Muscle of leg (tissue), 3 donors: ENCODE measurements at regions not wholly inside any gene's neighbourhood (a gene's known extent, or its start where the extent isn't known, plus 50 kb on each side); places are given as distances from the start of the nearest gene placed in this dataset.

Experiments
- DNase-seq: peaks from one replicate; pipeline ENCODE4 v3.0.0; 2013
- H3K27ac ChIP-seq: one replicate; pipeline ENCODE4 v1.5.1; 2013; ENCODE audit warnings: mild to moderate bottlenecking, low read length, control low read depth
- H3K27me3 ChIP-seq: one replicate; pipeline ENCODE4 v1.6.1; 2013; ENCODE audit warnings: low read length; ENCODE audit not compliant: control insufficient read depth, insufficient read depth
- H3K36me3 ChIP-seq: one replicate; pipeline ENCODE4 v1.6.1; 2013; ENCODE audit warnings: low read length; ENCODE audit not compliant: control insufficient read depth, insufficient read depth
- H3K4me1 ChIP-seq: one replicate; pipeline ENCODE4 v1.6.1; 2013; ENCODE audit warnings: low read length; ENCODE audit not compliant: control insufficient read depth, insufficient read depth
- H3K4me3 ChIP-seq: one replicate; pipeline ENCODE4 v1.5.1; 2013; ENCODE audit warnings: low read length, control low read depth
- H3K9me3 ChIP-seq: replicated peaks from 2 replicates; pipeline ENCODE4 v1.6.1; 2013; ENCODE audit warnings: low read depth, low read length; ENCODE audit not compliant: control insufficient read depth
- WGBS: methylation state at CpG from one replicate; pipeline ENCODE4 v1.1.5; 2013; ENCODE audit warnings: missing lambda C conversion rate; ENCODE audit not compliant: insufficient coverage; 5-methylcytosine and 5-hydroxymethylcytosine counted together

GRCh38 chr16:9362604-9363003 is 271.2 kb downstream of the HAPSTR1 start:
- Histone ChIP-seq H3K27ac (no peak overlapping the region), H3K36me3 (no peaks in the 10 kb centered on the region), H3K27me3 (no peaks in the 10 kb centered on the region), H3K4me1 (no peaks in the 10 kb centered on the region), H3K4me3 (no peak overlapping the region), H3K9me3 (peaks cover 4% of the 10 kb centered on the region)
- DNase-seq: no peak
- WGBS: 73% methylated on average over 3 of the region's 3 CpGs

- DNase-seq: no peak
- whole genome bisulfite sequencing: 92% methylated on average over 5 of the region's 10 CpGs
- H3K27ac ChIP-seq: no peak overlapping the region
These were observed 272.1 kb downstream of the HAPSTR1 start for GRCh38 chr16:9363520-9363919.

DNA sequence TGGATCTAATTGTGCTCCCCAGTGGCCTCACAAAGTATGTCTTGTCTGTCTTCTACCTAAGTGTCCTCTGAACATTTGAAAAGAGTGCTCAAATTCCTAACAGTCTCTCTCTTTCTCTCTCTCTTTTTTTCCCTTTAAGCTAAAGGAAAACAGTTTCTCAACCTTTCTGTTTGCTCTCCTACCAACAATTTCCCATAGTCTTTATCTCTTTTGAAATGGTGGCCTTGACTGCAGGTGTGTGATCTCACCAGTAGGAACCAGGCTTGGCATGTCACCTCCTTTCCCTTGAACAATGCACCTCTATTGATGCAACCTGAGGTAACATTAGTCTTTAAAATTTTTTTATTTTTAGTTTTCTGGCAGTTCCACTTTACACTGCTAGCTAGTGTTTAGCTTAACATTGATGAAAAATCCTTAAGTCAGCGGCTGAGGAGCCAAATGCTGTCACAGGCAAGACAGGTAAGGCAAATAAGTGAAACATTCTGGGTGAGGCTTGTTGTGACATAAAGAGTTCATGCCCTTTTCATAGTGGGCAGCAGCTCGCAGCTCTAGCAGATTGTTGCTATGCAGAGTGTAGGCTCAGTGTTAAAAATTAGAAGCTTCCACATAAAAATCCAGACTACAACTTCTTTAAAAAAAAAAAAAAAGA is 273.4 kb downstream of the HAPSTR1 start:
- H3K4me3 ChIP-seq: no peak overlapping the region
- DNase-seq: no peak
- no peak overlapping the region for H3K27ac ChIP-seq
- no peaks in the 10 kb centered on the region for H3K36me3 ChIP-seq
- H3K4me1 ChIP-seq: no peaks in the 10 kb centered on the region
- no peaks in the 10 kb centered on the region for H3K27me3 ChIP-seq
- no peaks in the 10 kb centered on the region for H3K9me3 ChIP-seq
- no CpG with 5 or more reads among the region's 2 CpGs for WGBS

More at GRCh38 chr16:9363520-9363919, 272.1 kb downstream of the HAPSTR1 start:
- H3K9me3 ChIP-seq: no peaks in the 10 kb centered on the region
- no peaks in the 10 kb centered on the region for H3K27me3 ChIP-seq
- H3K36me3 ChIP-seq: no peaks in the 10 kb centered on the region
- no peaks in the 10 kb centered on the region for H3K4me1 ChIP-seq
- no peak overlapping the region for H3K4me3 ChIP-seq

GRCh38 chr16:9365370-9365728 is 273.9 kb downstream of the HAPSTR1 start:
- Histone ChIP-seq H3K9me3 (no peaks in the 10 kb centered on the region), H3K36me3 (no peaks in the 10 kb centered on the region), H3K27me3 (no peaks in the 10 kb centered on the region), H3K27ac (no peak overlapping the region), H3K4me3 (no peak overlapping the region), H3K4me1 (no peaks in the 10 kb centered on the region)
- peak; percentile 45 for DNase-seq
- no CpG with 5 or more reads among the region's 1 CpG for WGBS

DNA sequence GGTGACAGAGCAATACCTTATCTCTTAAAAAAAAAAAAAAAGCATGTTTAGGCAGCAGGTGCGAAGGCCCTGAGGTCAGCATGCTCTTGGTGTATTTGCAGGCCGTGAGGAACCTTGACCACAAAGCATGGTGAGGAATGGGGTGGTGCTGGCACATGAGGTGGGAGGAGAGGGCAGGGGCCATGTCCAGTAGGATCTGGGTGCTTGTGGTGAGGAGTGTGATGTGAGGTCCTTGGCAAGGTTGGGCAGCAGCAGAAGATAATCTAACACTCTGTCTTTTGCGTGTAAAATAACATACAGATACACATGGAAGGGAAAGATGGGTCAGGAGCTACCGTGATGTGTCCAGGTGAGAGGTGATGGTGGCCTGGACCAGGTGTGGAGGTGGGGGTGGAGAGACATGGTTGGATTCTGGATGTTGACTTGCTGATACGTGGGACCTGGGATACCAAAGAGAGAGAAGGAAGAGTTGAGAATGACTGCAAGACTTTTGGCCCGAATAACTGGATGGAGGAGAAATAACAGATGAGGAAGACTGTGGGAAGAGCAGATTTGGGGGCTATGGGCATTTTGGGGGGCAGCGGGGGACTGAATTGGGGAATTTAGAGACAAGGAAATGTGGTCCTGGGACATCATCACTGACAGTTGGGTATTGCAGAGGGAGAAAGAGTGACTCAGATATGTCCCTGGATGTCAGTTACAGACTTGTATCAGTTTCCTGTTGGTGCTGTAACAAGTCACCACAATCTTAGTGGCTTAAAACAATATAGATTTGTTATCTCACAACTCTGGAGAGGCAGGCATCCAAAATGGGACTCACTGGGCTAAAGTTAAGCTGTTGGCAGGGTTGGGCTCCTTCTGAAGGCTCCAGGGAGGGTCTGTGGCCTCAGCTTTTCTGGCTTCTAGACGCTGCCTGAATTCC is 274.9 kb downstream of the HAPSTR1 start:
- Histone ChIP-seq H3K4me3 (no peak overlapping the region), H3K4me1 (no peaks in the 10 kb centered on the region), H3K27ac (no peak overlapping the region), H3K27me3 (no peaks in the 10 kb centered on the region), H3K36me3 (no peaks in the 10 kb centered on the region), H3K9me3 (no peaks in the 10 kb centered on the region)
- 83% methylated on average over 7 of the region's 8 CpGs for WGBS
- no peak for DNase-seq

DNA sequence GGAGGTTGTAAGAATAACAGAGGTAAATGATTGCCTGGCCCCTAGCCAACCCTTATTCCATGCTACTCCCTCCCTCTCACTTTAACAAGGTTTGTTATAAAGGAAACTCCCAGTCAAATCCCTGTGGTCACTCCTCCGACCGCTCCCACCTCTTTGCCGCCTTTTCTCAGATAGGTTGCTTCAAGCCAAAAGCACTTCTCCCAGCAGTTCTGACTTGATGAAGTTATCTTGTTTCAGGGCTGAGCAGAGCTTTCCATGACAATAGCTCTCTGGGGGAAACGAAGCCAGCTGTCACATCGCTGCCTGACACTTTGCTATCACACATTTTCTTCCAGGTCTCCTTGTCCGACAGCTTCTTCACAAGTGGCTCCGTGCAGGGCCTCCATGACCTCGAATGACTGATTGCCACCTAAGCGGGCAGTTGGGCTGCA is 278.6 kb downstream of the HAPSTR1 start:
- Histone ChIP-seq H3K4me3 (no peak overlapping the region), H3K27me3 (no peaks in the 10 kb centered on the region), H3K4me1 (no peaks in the 10 kb centered on the region), H3K36me3 (no peaks in the 10 kb centered on the region), H3K9me3 (no peaks in the 10 kb centered on the region), H3K27ac (no peak overlapping the region)
- WGBS: 45% methylated on average over 7 of the region's 9 CpGs
- DNase-seq: no peak

GRCh38 chr16:9371713-9372448 is 280.4 kb downstream of the HAPSTR1 start:
- Histone ChIP-seq H3K4me1 (no peaks in the 10 kb centered on the region), H3K9me3 (no peaks in the 10 kb centered on the region), H3K27me3 (no peaks in the 10 kb centered on the region), H3K36me3 (no peaks in the 10 kb centered on the region), H3K4me3 (no peak overlapping the region), H3K27ac (no peak overlapping the region)
- 91% methylated on average over 8 of the region's 8 CpGs for WGBS
- DNase-seq: no peak

GRCh38 chr16:9372934-9373890 is 281.8 kb downstream of the HAPSTR1 start:
- no peak overlapping the region for H3K4me3 ChIP-seq
- no peak for DNase-seq
- H3K9me3 ChIP-seq: no peaks in the 10 kb centered on the region
- H3K27ac ChIP-seq: no peak overlapping the region
- H3K27me3 ChIP-seq: no peaks in the 10 kb centered on the region
- WGBS: 40% methylated on average over 4 of the region's 13 CpGs
- no peaks in the 10 kb centered on the region for H3K36me3 ChIP-seq
- no peaks in the 10 kb centered on the region for H3K4me1 ChIP-seq

DNA sequence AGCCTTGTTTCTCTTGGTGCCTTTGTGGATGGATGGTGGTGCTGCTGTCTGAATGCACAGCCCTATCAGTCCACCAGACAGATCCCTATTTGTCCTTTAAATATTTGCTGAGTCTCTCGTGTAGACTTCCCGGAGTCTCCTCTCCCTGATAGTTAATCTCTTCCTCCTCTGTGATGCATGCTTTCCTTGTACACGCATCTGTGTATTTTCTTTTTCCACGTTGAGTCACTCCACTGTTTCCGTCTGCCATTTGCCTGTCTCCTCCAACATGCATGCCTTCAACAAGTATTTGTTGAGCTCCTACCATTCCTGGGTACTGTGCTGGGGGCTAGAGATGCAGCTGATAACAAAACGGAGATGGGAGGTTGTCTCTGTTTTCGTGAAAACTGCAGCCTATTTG is 282.6 kb downstream of the HAPSTR1 start:
- 30% methylated on average over 4 of the region's 7 CpGs for WGBS
- Histone ChIP-seq H3K27me3 (no peaks in the 10 kb centered on the region), H3K36me3 (no peaks in the 10 kb centered on the region), H3K9me3 (no peaks in the 10 kb centered on the region), H3K4me1 (no peaks in the 10 kb centered on the region), H3K27ac (no peak overlapping the region), H3K4me3 (no peak overlapping the region)
- DNase-seq: no peak
